HEK293 (cell line): ENCODE measurements at regions not wholly inside any gene's neighbourhood (a gene's known extent, or its start where the extent isn't known, plus 50 kb on each side); places are given as distances from the start of the nearest gene placed in this dataset.

Source experiments
- CTCF ChIA-PET: fragments of 350-600 bp; formaldehyde crosslinking; extraction: SDS; loops from one replicate; lab custom pipeline; 2021; ENCODE audit warnings: antibody characterized with exemption; lab: Yijun Ruan, JAX
- POLR2A ChIA-PET: fragments of 300-600 bp; formaldehyde crosslinking; extraction: SDS; loops from one replicate; lab custom pipeline; 2020; ENCODE audit warnings: antibody characterized with exemption, inconsistent platforms; lab: Yijun Ruan, JAX
- H3K27ac ChIP-seq: fragments of 200-500 bp; sonication (Bioruptor generic); 2 replicates; pipeline ENCODE4 v1.5.1; 2014; ENCODE audit warnings: low read depth, low read length, control low read depth, inconsistent platforms; ENCODE audit errors: extremely low read depth
- H3K36me3 ChIP-seq, 2 experiments: fragments of 200-500 bp in 1 of 2; sonication (Bioruptor generic) in 1 of 2; 1 replicate in 1 of 2; 2 replicates in 1 of 2; pipeline ENCODE4 v1.5.1; 2014 to 2017; ENCODE audit warnings: inconsistent platforms in 2 of 2, low read length in 2 of 2; ENCODE audit not compliant: control insufficient read depth in 2 of 2, insufficient read depth in 1 of 2
- H3K4me1 ChIP-seq: fragments of 200-500 bp; sonication (Bioruptor generic); 2 replicates; pipeline ENCODE4 v1.5.1; 2014; ENCODE audit warnings: mild to moderate bottlenecking, low read length, inconsistent platforms; ENCODE audit not compliant: control insufficient read depth, insufficient read depth
- H3K4me3 ChIP-seq: 2 replicates; pipeline ENCODE4 v1.5.1; 2011; ENCODE audit warnings: low read depth, mild to moderate bottlenecking, control low read depth, low read length, moderate library complexity
- H3K9me3 ChIP-seq: fragments of 200-500 bp; sonication (Bioruptor generic); 2 replicates; pipeline ENCODE4 v1.5.1; 2014; ENCODE audit warnings: low read depth, low read length, inconsistent platforms; ENCODE audit not compliant: control insufficient read depth, insufficient read depth
- MZF1 ChIP-seq: fragments of 450-650 bp; formaldehyde crosslinking; IDR thresholded peaks from 2 replicates; pipeline ENCODE4 v1.5.1; 2017; ENCODE audit warnings: missing biosample characterization, missing genetic modification characterization, borderline replicate concordance
- SALL2 ChIP-seq: fragments of 450-650 bp; formaldehyde crosslinking; IDR thresholded peaks from 2 replicates; pipeline ENCODE4 v1.5.0; 2017; ENCODE audit warnings: missing biosample characterization, mild to moderate bottlenecking, missing genetic modification characterization, borderline replicate concordance
- ZBTB1 ChIP-seq: fragments of 450-650 bp; formaldehyde crosslinking; IDR thresholded peaks from 2 replicates; pipeline ENCODE4 v1.5.1; 2016; ENCODE audit warnings: missing biosample characterization, missing genetic modification characterization
- ZFHX2 ChIP-seq: fragments of 450-650 bp; formaldehyde crosslinking; conservative IDR thresholded peaks from 2 replicates; pipeline ENCODE4 v1.5.1; 2016; ENCODE audit warnings: missing biosample characterization, missing genetic modification characterization
- ZNF112 ChIP-seq: fragments of 450-650 bp; formaldehyde crosslinking; IDR thresholded peaks from 2 replicates; pipeline ENCODE4 v1.5.0; 2017; ENCODE audit warnings: missing biosample characterization, missing genetic modification characterization
- ZNF174 ChIP-seq: fragments of 450-650 bp; formaldehyde crosslinking; IDR thresholded peaks from 2 replicates; pipeline ENCODE4 v1.5.0; 2017; ENCODE audit warnings: missing biosample characterization, mild to moderate bottlenecking, missing genetic modification characterization
- ZNF335 ChIP-seq: fragments of 450-650 bp; formaldehyde crosslinking; conservative IDR thresholded peaks from 2 replicates; pipeline ENCODE4 v1.5.1; 2016; ENCODE audit warnings: missing biosample characterization, missing genetic modification characterization
- ZNF341 ChIP-seq: fragments of 450-650 bp; formaldehyde crosslinking; IDR thresholded peaks from 2 replicates; pipeline ENCODE4; 2016; ENCODE audit warnings: low read depth, missing biosample characterization, missing genetic modification characterization
- ZNF366 ChIP-seq: fragments of 450-650 bp; formaldehyde crosslinking; conservative IDR thresholded peaks from 2 replicates; pipeline ENCODE4 v1.5.1; 2016; ENCODE audit warnings: missing biosample characterization, missing genetic modification characterization
- ZNF37A ChIP-seq: fragments of 450-650 bp; IDR thresholded peaks from 2 replicates; pipeline ENCODE4 v1.5.1; 2018; ENCODE audit warnings: missing biosample characterization, missing genetic modification characterization
- ZNF423 ChIP-seq: fragments of 450-650 bp; formaldehyde crosslinking; IDR thresholded peaks from 2 replicates; pipeline ENCODE4 v1.5.1; 2016; ENCODE audit warnings: missing biosample characterization, missing genetic modification characterization
- ZNF560 ChIP-seq: fragments of 450-650 bp; formaldehyde crosslinking; IDR thresholded peaks from 2 replicates; pipeline ENCODE4 v1.5.1; 2017; ENCODE audit warnings: missing biosample characterization, missing genetic modification characterization, borderline replicate concordance
- ZNF600 ChIP-seq: fragments of 450-650 bp; formaldehyde crosslinking; IDR thresholded peaks from 2 replicates; pipeline ENCODE4 v1.5.1; 2016; ENCODE audit warnings: missing biosample characterization, missing genetic modification characterization
- ZNF610 ChIP-seq: fragments of 450-650 bp; formaldehyde crosslinking; IDR thresholded peaks from 2 replicates; pipeline ENCODE4 v1.5.1; 2016; ENCODE audit warnings: missing biosample characterization, missing genetic modification characterization, borderline replicate concordance
- ZNF626 ChIP-seq: fragments of 450-650 bp; sonication (Bioruptor Pico); formaldehyde crosslinking; IDR thresholded peaks from 2 replicates; pipeline ENCODE4 v1.5.1; 2018; ENCODE audit warnings: missing biosample characterization, missing genetic modification characterization, inconsistent platforms
- ZNF677 ChIP-seq: fragments of 450-650 bp; IDR thresholded peaks from 2 replicates; pipeline ENCODE4 v1.5.0; 2018; ENCODE audit warnings: missing biosample characterization, mild to moderate bottlenecking, missing genetic modification characterization, moderate library complexity
- ZNF747 ChIP-seq: fragments of 450-650 bp; formaldehyde crosslinking; IDR thresholded peaks from 2 replicates; pipeline ENCODE4 v1.5.1; 2016; ENCODE audit warnings: missing biosample characterization, missing genetic modification characterization
- ZNF76 ChIP-seq: fragments of 450-650 bp; formaldehyde crosslinking; IDR thresholded peaks from 2 replicates; pipeline ENCODE4; 2016; ENCODE audit warnings: low read depth, missing biosample characterization, missing genetic modification characterization, borderline replicate concordance
- ZNF777 ChIP-seq: fragments of 450-650 bp; formaldehyde crosslinking; IDR thresholded peaks from 2 replicates; pipeline ENCODE4 v1.5.1; 2017; ENCODE audit warnings: missing biosample characterization, missing genetic modification characterization, borderline replicate concordance
- TF ChIP-seq, protein P1 (sequence below): fragments of 450-650 bp; formaldehyde crosslinking; conservative IDR thresholded peaks from 2 replicates; pipeline ENCODE4 v1.5.1; 2016; ENCODE audit warnings: low read depth, missing biosample characterization, missing genetic modification characterization
- TF ChIP-seq, protein P2 (sequence below): fragments of 450-650 bp; formaldehyde crosslinking; conservative IDR thresholded peaks from 2 replicates; pipeline ENCODE4 v1.5.1; 2016; ENCODE audit warnings: low read depth, missing biosample characterization, missing genetic modification characterization
- TF ChIP-seq, protein P3 (sequence below): fragments of 450-650 bp; formaldehyde crosslinking; IDR thresholded peaks from 2 replicates; pipeline ENCODE4 v1.5.1; 2016; ENCODE audit warnings: missing biosample characterization, missing genetic modification characterization
- TF ChIP-seq, protein P4 (sequence below): fragments of 450-650 bp; formaldehyde crosslinking; IDR thresholded peaks from 2 replicates; pipeline ENCODE4 v1.5.1; 2017; ENCODE audit warnings: missing biosample characterization, mild to moderate bottlenecking, missing genetic modification characterization, moderate library complexity

DNA sequence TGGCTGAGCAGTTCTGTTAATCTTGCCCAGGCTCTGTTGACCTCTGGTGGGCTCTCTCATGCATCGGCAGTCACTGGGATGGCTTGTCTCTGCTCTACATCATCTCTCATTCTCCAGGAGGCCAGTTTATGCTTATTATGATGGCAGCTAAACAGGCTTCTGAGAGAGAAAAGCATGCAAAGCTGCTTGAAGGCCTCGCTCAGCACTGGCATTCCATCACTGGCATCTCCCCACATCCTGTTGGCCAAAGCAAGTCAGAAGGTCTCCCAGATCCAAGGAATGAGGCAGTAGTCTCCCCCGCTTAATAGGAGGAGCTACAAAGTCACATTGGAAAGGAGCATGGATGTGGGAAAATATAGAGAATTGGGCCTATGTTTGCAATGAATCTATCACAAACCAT lies 212.6 kb downstream of the ZNF621 start:
- no peak overlapping the region for H3K4me3 ChIP-seq
- no peaks in the 10 kb centered on the region for H3K4me1 ChIP-seq
- TF ChIP-seq, protein P1, sequence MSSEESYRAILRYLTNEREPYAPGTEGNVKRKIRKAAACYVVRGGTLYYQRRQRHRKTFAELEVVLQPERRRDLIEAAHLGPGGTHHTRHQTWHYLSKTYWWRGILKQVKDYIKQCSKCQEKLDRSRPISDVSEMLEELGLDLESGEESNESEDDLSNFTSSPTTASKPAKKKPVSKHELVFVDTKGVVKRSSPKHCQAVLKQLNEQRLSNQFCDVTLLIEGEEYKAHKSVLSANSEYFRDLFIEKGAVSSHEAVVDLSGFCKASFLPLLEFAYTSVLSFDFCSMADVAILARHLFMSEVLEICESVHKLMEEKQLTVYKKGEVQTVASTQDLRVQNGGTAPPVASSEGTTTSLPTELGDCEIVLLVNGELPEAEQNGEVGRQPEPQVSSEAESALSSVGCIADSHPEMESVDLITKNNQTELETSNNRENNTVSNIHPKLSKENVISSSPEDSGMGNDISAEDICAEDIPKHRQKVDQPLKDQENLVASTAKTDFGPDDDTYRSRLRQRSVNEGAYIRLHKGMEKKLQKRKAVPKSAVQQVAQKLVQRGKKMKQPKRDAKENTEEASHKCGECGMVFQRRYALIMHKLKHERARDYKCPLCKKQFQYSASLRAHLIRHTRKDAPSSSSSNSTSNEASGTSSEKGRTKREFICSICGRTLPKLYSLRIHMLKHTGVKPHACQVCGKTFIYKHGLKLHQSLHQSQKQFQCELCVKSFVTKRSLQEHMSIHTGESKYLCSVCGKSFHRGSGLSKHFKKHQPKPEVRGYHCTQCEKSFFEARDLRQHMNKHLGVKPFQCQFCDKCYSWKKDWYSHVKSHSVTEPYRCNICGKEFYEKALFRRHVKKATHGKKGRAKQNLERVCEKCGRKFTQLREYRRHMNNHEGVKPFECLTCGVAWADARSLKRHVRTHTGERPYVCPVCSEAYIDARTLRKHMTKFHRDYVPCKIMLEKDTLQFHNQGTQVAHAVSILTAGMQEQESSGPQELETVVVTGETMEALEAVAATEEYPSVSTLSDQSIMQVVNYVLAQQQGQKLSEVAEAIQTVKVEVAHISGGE = no peak
- TF ChIP-seq ZNF366 (tag by site-specific recombination) (no peak), ZNF777 (tag by site-specific recombination) (no peak), ZNF747 (tag by site-specific recombination) (no peak), ZNF560 (tag by site-specific recombination) (no peak), ZNF174 (tag by site-specific recombination) (no peak), ZBTB1 (tag by site-specific recombination) (no peak)
- H3K36me3 ChIP-seq = no peaks in the 10 kb centered on the region
- ChIA-PET POLR2A (no interaction called here), CTCF (no interaction called here)
- no peaks in the 10 kb centered on the region for H3K9me3 ChIP-seq
- H3K27ac ChIP-seq = no peak overlapping the region

DNA sequence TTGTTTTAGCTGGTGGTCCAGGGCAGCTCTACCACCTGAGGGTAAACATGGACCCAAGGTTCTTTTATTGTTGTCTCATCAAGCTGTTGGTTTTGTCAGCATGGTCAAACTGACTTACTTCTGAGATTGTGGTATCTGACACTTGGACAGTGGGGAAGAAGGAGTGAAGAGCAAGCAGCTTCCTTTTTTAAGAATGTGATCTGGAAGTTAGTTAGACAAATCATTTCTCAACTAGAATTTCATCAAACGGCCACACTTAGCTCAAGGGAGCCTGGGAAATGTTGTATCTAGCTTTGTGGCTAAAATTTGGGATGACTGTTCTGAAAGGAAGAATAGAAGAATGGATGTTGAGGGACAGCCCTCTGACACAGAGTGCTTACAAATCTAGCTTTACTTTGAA lies 215.2 kb downstream of the ZNF621 start:
- TF ChIP-seq ZNF423 (tag by site-specific recombination) (no peak), ZNF610 (no peak), ZNF626 (tag by site-specific recombination) (no peak), ZNF112 (no peak)
- no peak overlapping the region for H3K27ac ChIP-seq
- ChIA-PET POLR2A (no interaction called here), CTCF (interaction anchor here (1.3 kb wide), 2 partner anchors 155 to 160 kb away, joined by 3 to 6 read pairs; no protein-coding TSS in a partner anchor)
- no peak overlapping the region for H3K4me3 ChIP-seq
- no peaks in the 10 kb centered on the region for H3K4me1 ChIP-seq
- H3K36me3 ChIP-seq = no peaks in the 10 kb centered on the region
- H3K9me3 ChIP-seq = no peaks in the 10 kb centered on the region

DNA sequence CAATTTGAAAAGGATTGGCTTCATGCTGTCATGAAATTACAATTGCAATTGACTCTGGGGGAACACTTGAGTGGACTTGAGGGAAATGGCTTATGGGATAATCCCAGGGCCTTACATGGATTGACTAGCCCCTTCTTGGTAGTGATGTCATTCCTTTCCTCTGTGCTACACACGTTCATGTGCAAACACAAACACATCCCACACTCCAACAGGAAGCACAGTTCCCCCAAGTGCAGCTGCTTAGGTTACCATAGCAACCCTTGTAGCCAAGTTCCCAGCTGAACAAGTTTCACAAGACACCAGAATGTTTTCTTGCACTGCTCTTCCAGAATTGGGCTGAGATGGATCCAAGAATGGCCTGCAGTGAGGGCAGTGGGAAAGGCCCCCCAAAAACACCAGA lies 217.0 kb downstream of the ZNF621 start:
- ChIA-PET POLR2A (no interaction called here), CTCF (no interaction called here)
- no peak overlapping the region for H3K27ac ChIP-seq
- no peaks in the 10 kb centered on the region for H3K4me1 ChIP-seq
- no peak overlapping the region for H3K4me3 ChIP-seq
- H3K36me3 ChIP-seq = no peaks in the 10 kb centered on the region
- no peaks in the 10 kb centered on the region for H3K9me3 ChIP-seq
- TF ChIP-seq ZNF335 (no peak), ZFHX2 (tag by site-specific recombination) (no peak), ZNF341 (tag by site-specific recombination) (no peak), ZNF600 (tag by site-specific recombination) (no peak), MZF1 (no peak), ZNF37A (tag by site-specific recombination) (no peak), SALL2 (no peak), ZNF76 (tag by site-specific recombination) (no peak), ZNF677 (tag by site-specific recombination) (no peak)
- TF ChIP-seq, protein P2, sequence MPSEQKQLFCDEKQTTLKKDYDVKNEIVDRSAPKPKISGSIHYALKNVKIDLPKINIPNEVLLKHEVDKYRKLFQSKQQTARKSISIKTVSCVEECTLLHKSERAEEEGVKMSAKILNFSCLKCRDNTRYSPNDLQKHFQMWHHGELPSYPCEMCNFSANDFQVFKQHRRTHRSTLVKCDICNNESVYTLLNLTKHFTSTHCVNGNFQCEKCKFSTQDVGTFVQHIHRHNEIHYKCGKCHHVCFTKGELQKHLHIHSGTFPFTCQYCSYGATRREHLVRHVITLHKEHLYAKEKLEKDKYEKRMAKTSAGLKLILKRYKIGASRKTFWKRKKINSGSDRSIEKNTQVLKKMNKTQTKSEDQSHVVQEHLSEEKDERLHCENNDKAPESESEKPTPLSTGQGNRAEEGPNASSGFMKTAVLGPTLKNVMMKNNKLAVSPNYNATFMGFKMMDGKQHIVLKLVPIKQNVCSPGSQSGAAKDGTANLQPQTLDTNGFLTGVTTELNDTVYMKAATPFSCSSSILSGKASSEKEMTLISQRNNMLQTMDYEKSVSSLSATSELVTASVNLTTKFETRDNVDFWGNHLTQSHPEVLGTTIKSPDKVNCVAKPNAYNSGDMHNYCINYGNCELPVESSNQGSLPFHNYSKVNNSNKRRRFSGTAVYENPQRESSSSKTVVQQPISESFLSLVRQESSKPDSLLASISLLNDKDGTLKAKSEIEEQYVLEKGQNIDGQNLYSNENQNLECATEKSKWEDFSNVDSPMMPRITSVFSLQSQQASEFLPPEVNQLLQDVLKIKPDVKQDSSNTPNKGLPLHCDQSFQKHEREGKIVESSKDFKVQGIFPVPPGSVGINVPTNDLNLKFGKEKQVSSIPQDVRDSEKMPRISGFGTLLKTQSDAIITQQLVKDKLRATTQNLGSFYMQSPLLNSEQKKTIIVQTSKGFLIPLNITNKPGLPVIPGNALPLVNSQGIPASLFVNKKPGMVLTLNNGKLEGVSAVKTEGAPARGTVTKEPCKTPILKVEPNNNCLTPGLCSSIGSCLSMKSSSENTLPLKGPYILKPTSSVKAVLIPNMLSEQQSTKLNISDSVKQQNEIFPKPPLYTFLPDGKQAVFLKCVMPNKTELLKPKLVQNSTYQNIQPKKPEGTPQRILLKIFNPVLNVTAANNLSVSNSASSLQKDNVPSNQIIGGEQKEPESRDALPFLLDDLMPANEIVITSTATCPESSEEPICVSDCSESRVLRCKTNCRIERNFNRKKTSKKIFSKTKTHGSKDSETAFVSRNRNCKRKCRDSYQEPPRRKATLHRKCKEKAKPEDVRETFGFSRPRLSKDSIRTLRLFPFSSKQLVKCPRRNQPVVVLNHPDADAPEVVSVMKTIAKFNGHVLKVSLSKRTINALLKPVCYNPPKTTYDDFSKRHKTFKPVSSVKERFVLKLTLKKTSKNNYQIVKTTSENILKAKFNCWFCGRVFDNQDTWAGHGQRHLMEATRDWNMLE (tag by site-specific recombination) = no peak
- TF ChIP-seq, protein P3, sequence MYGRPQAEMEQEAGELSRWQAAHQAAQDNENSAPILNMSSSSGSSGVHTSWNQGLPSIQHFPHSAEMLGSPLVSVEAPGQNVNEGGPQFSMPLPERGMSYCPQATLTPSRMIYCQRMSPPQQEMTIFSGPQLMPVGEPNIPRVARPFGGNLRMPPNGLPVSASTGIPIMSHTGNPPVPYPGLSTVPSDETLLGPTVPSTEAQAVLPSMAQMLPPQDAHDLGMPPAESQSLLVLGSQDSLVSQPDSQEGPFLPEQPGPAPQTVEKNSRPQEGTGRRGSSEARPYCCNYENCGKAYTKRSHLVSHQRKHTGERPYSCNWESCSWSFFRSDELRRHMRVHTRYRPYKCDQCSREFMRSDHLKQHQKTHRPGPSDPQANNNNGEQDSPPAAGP = no peak
- TF ChIP-seq, protein P4, sequence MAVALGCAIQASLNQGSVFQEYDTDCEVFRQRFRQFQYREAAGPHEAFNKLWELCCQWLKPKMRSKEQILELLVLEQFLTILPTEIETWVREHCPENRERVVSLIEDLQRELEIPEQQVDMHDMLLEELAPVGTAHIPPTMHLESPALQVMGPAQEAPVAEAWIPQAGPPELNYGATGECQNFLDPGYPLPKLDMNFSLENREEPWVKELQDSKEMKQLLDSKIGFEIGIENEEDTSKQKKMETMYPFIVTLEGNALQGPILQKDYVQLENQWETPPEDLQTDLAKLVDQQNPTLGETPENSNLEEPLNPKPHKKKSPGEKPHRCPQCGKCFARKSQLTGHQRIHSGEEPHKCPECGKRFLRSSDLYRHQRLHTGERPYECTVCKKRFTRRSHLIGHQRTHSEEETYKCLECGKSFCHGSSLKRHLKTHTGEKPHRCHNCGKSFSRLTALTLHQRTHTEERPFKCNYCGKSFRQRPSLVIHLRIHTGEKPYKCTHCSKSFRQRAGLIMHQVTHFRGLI (tag by site-specific recombination) = no peak
